GM12872 (cell line): ENCODE measurements at regions not wholly inside any gene's neighbourhood (a gene's known extent, or its start where the extent isn't known, plus 50 kb on each side); places are given as distances from the start of the nearest gene placed in this dataset.

Experiments
- CTCF ChIP-seq: IDR thresholded peaks from 3 replicates; pipeline ENCODE4 v1.5.1; 2011; ENCODE audit warnings: low read depth, mild to moderate bottlenecking, low read length, moderate library complexity; ENCODE audit not compliant: insufficient read depth

- TF ChIP-seq CTCF: no peak
Observed at GRCh38 chr18:4605212-4605611, 150.1 kb upstream of the DLGAP1 start.

GRCh38 chr18:4603955-4604354, 148.8 kb upstream of the DLGAP1 start:
- no peak for TF ChIP-seq CTCF

- TF ChIP-seq CTCF: peak; percentile 22; the same call in 1 of the 3 replicates
Observed at GRCh38 chr18:4599312-4599711, 144.2 kb upstream of the DLGAP1 start.

GRCh38 chr18:4597301-4597700, 142.2 kb upstream of the DLGAP1 start:
- no peak for TF ChIP-seq CTCF

- TF ChIP-seq CTCF: no peak
Observed at GRCh38 chr18:4593895-4594294, 138.8 kb upstream of the DLGAP1 start.

- no peak for TF ChIP-seq CTCF
Observed at GRCh38 chr18:4593459-4593858, 138.4 kb upstream of the DLGAP1 start.

GRCh38 chr18:4589056-4589800, 134.1 kb upstream of the DLGAP1 start:
- no peak for TF ChIP-seq CTCF
